Effector memory CD8-positive, alpha-beta T cell (primary cell): ENCODE measurements at regions not wholly inside any gene's neighbourhood (a gene's known extent, or its start where the extent isn't known, plus 50 kb on each side); places are given as distances from the start of the nearest gene placed in this dataset.
"Not testable (repeated sequence)": the region's sequence is repeated elsewhere in the genome, so short reads cannot be mapped to it uniquely, and the experiment has no call there.

Experiments
- ATAC-seq: fragments of 150-1000 bp; cut with Tn5 transposase; replicated peaks from 2 replicates; pipeline ENCODE4 v1.10.0; 2021; ENCODE audit warnings: mild to moderate bottlenecking, moderate library complexity
- DNase-seq, 3 experiments: peaks; one replicate each; pipeline ENCODE4 v3.0.0; 2021
- H3K27ac Mint-ChIP-seq, 2 donors: one replicate each; pipeline ENCODE4 v1.8.0; 2022; ENCODE audit warnings: mild to moderate bottlenecking in 2 of 2, mixed read lengths in 2 of 2, moderate library complexity in 2 of 2
- H3K27me3 Mint-ChIP-seq, 2 donors: one replicate each; pipeline ENCODE4 v1.8.0; 2022; ENCODE audit warnings: mixed read lengths in 2 of 2
- H3K36me3 Mint-ChIP-seq: one replicate; pipeline ENCODE4 v1.8.0; 2022; ENCODE audit warnings: mild to moderate bottlenecking, moderate library complexity, mixed read lengths; ENCODE audit not compliant: insufficient read depth
- H3K4me1 Mint-ChIP-seq, 2 donors: one replicate each; pipeline ENCODE4 v1.8.0; 2022; ENCODE audit warnings: low read depth in 2 of 2, mixed read lengths in 2 of 2
- H3K4me3 Mint-ChIP-seq, 2 donors: one replicate each; pipeline ENCODE4 v1.8.0; 2022; ENCODE audit warnings: mild to moderate bottlenecking in 2 of 2, mixed read lengths in 2 of 2, moderate library complexity in 2 of 2
- H3K9me3 Mint-ChIP-seq, 2 donors: one replicate each; pipeline ENCODE4 v1.8.0; 2022; ENCODE audit warnings: mixed read lengths in 2 of 2

DNA sequence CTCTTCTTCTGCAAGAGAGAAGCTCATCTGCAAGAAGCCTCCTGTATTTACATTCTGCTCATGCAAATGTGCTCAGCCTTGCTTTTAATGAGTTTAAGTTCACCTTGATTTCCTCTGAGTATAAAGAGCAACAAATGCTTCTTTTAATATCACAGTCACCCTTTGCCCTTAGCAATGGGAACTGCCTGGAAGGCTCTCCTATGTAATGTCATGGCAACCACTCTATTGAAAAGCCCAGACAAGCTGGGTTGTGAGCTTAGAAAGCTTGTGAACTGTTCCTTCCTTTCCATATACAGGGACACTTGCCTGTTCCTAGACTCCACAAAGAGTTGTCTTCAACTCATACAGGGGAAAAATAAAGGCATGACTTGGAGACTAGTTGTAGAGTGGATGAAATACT is 208.1 kb downstream of the ATP6V0E2 start:
- H3K9me3 Mint-ChIP-seq, H3K4me1 Mint-ChIP-seq, H3K36me3 Mint-ChIP-seq, H3K4me3 Mint-ChIP-seq, H3K27ac Mint-ChIP-seq, DNase-seq, ATAC-seq: not testable (repeated sequence)
- H3K27me3 Mint-ChIP-seq, result peaks cover 12 to 29% of the 10 kb centered on the region in 2 donors

DNA sequence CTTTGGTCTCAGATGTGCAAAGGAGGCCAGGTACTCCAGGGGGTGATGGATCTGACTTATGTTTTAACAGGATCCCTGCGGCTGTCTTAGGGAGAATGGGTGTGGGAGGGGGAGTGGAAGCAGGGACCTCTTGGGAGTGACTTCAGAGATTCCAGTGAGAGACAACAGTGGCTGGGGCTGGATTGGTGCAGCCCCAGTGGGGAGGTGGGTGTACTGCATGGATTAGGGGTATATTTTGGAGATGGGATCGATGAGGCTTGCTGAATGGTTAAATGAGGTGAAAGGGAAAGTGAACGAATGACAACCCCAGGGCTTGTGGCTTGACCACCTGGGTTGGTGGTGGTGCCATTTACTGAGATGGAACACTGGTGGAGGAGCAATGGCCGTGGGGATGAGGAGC is 211.0 kb downstream of the ATP6V0E2 start:
- H3K27me3 Mint-ChIP-seq, result peaks cover 12 to 25% of the 10 kb centered on the region in 2 donors
- not testable (repeated sequence) for H3K27ac Mint-ChIP-seq, H3K36me3 Mint-ChIP-seq, H3K9me3 Mint-ChIP-seq, ATAC-seq, H3K4me3 Mint-ChIP-seq, H3K4me1 Mint-ChIP-seq, DNase-seq

DNA sequence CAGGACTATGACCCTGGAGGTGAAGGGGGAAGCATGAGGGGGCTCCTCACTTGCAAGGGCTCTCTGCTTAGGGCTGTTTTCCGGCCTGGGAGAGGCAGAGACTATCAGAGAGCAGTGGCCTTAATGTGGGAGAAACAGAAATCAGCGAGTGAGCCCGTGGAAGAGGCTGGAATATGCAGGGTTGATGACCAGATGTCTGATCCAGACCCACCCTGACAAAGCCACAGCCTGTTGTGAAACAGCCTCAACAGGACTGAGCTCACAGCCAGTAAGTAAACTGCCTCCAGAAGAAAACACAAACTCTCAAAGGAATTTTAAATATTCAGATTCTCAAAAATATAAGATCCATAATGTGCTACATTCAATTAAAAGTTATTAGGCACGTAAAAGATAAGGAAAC is 213.7 kb downstream of the ATP6V0E2 start:
- H3K27ac Mint-ChIP-seq, H3K4me1 Mint-ChIP-seq, H3K4me3 Mint-ChIP-seq, H3K9me3 Mint-ChIP-seq, ATAC-seq, DNase-seq, H3K36me3 Mint-ChIP-seq: not testable (repeated sequence)
- peaks cover 12 to 21% of the 10 kb centered on the region in 2 donors for H3K27me3 Mint-ChIP-seq

DNA sequence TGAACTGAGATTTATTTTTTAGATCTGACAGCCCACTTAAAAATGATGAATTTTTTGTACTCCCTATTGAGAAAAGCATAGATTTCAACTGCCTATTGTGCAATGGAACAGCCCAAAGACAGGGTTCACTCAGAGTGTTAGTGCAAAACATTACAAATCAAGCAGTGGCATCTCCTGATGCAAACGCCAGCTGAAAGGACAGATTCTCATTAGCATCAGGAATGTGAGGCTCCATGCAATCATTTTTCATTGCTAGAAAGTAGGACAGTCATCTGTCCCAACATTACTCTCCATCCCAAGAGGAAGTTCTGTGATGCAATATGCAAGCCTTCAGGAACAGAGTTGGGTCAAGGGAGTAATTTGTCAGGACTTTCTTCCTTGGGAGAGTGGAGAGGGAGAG is 215.4 kb downstream of the ATP6V0E2 start:
- DNase-seq, H3K27ac Mint-ChIP-seq, ATAC-seq, H3K4me3 Mint-ChIP-seq, H3K9me3 Mint-ChIP-seq, H3K4me1 Mint-ChIP-seq, H3K36me3 Mint-ChIP-seq: not testable (repeated sequence)
- peaks cover 11 to 19% of the 10 kb centered on the region in 2 donors for H3K27me3 Mint-ChIP-seq

DNA sequence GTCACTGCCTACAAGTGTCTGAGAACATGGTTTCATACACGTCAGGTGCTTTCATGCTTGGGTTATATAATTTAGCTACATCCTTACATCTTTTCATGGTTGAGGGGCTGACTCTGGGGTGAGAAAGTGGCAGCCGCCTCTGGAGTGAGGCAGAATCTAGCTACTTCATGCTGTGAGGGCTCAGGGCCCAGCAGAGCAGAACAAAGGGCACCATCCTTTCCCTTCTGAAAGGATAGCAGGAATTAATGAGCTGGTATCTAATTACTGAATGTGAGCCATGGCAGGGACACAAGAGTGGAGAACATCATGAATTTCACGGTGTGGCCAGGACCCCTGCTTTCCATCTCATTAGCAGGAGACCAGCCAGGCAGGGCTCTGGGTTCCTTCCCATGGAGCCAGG is 217.0 kb downstream of the ATP6V0E2 start:
- H3K9me3 Mint-ChIP-seq, H3K27me3 Mint-ChIP-seq, H3K4me3 Mint-ChIP-seq, H3K36me3 Mint-ChIP-seq, H3K4me1 Mint-ChIP-seq, DNase-seq, H3K27ac Mint-ChIP-seq, ATAC-seq: not testable (repeated sequence)

DNA sequence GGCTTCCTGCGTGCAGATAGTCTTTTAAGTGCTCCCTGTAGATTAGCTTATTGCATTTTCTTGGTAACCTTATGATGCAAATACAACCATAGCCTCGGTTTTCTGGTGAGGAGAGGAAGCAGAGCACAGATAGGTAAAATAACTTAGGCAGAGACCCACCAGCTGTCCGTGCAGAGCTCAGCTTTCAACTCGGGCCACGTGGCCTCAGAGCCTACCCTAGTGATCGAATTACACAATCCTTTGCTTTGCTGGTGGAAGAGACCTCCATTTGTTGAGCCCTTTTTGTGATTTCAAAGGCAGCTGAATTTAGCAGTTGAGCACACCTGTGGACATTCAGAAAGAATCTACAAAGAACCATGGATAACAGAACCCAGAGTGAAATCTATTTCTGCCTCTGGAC is 220.1 kb downstream of the ATP6V0E2 start:
- H3K36me3 Mint-ChIP-seq, H3K9me3 Mint-ChIP-seq, H3K27ac Mint-ChIP-seq, H3K4me1 Mint-ChIP-seq, ATAC-seq, DNase-seq, H3K27me3 Mint-ChIP-seq, H3K4me3 Mint-ChIP-seq: not testable (repeated sequence)

DNA sequence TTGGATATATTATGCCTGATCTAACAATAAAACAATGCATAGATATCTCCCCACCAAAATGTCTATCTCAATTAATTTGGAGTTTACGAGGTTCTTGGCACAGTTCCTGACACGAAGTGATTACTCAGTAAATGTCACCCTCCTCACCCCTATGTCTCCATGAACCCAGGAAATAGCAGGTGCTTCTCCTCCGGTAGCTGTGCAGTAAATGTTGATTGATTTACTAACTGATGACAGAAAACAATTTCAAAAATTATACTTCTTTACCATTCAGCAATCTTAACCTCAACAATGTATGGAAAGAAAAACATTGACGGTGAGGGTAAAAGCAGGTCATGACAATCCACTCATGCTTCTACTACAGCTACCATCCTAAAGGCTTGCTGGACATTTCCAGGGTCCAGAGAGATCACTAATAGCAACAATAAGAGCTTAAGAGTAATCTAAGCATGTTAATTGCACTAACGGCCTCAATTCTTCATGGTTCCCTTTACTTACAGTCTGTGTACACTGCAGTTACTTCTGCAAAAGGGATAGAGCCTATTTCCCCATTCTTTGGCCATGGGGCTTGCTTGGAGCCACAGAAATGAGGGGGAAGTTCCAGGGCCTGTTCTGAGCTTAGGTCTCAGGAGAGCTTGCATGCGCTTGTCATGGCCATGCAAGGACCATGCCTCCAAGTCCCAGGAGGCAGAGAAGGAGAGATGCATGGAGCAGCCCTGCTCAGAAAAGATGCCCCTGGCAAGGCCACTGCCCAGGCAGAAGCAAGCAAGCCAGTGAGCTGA is 222.6 kb downstream of the ATP6V0E2 start:
- not testable (repeated sequence) for H3K27ac Mint-ChIP-seq, ATAC-seq, H3K36me3 Mint-ChIP-seq, H3K4me1 Mint-ChIP-seq, H3K9me3 Mint-ChIP-seq, H3K4me3 Mint-ChIP-seq, H3K27me3 Mint-ChIP-seq, DNase-seq

DNA sequence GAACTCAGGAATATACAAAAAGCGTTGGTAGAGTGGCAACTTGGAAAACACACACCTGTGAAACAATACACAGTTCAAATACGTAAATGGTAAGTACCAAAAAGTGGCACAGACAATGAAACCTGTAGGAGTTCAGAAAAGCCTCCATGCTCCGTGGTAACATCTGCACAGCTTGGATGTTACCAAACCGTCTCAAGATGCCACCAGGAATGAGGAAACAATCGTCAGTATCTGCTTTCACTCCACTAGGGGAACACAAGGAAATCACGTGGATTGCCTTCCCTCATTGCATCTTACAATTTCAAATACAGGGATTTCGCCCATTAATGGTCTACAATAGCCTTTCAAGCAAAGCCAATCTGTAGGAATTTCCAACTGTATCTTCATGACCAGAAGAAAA is 224.6 kb upstream of the LRRC61 start:
- H3K36me3 Mint-ChIP-seq, H3K27ac Mint-ChIP-seq, ATAC-seq, H3K9me3 Mint-ChIP-seq, H3K4me1 Mint-ChIP-seq, H3K27me3 Mint-ChIP-seq, DNase-seq, H3K4me3 Mint-ChIP-seq: not testable (repeated sequence)

DNA sequence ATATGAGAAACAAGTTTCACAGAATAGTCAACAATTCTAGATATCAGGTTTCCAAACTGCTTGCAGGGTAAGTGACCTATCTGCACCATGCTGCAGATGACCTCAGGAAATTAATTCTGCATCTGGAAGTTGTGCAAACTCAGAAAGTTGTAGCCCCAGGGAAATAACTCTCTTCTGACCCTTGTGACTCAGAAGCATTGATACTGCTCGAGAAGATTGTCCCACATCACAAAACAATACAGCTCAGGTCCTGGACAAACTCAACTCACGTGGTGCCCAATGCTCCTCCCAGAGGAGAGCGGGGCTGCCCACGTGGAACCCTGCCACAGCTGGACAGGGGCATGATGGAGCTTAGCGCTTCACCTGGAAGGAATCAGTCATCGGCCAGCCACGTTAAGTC is 221.9 kb upstream of the LRRC61 start:
- H3K4me1 Mint-ChIP-seq, H3K27ac Mint-ChIP-seq, DNase-seq, H3K36me3 Mint-ChIP-seq, ATAC-seq, H3K9me3 Mint-ChIP-seq, H3K4me3 Mint-ChIP-seq, H3K27me3 Mint-ChIP-seq: not testable (repeated sequence)

DNA sequence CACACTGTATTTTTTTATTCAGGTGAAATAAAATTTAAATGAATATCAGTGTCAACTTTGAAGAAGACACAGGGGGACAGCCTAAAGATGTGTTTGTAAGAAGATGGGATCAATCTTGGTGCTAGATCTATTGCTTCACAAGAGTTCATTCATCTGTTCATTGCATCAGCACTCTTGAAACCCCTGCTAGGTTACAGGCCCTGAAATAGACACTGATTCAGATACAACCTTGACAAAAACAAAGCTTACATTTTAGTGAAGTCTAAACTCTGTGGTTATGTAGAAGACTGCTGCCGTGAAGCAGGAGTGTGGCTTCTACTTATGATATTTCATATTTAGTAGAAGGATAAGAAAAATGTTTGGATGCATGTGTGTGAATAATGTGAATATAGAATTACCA is 215.9 kb upstream of the LRRC61 start:
- H3K27me3 Mint-ChIP-seq, result peaks cover 0 to 14% of the 10 kb centered on the region in 2 donors
- not testable (repeated sequence) for H3K4me3 Mint-ChIP-seq, H3K4me1 Mint-ChIP-seq, H3K27ac Mint-ChIP-seq, H3K36me3 Mint-ChIP-seq, ATAC-seq, H3K9me3 Mint-ChIP-seq, DNase-seq

DNA sequence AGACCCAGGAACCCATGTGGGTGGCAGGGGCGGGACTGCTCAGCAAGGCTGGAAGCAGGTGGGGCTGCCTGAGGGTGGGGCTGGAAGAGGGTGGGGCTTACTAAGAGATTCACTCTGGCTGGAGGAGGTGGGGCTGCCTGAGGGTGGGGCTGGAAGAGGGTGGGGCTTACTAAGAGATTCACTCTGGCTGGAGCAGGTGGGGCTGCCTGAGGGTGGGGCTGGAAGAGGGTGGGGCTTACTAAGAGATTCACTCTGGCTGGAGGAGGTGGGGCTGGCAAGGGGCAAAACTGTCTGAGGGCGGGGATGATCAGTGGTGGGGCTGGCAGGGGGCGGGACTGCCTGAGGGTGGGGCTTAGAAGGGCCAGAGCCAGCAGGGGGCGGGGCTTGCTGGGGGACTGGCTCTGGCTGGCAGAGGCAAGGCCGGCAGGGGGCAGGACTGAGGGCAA is 212.8 kb upstream of the LRRC61 start:
- not testable (repeated sequence) for H3K4me1 Mint-ChIP-seq, H3K27ac Mint-ChIP-seq, H3K36me3 Mint-ChIP-seq, H3K4me3 Mint-ChIP-seq, H3K9me3 Mint-ChIP-seq, DNase-seq
- peaks cover 5 to 26% of the 10 kb centered on the region in 2 donors for H3K27me3 Mint-ChIP-seq
- peak; percentile 32 for ATAC-seq

DNA sequence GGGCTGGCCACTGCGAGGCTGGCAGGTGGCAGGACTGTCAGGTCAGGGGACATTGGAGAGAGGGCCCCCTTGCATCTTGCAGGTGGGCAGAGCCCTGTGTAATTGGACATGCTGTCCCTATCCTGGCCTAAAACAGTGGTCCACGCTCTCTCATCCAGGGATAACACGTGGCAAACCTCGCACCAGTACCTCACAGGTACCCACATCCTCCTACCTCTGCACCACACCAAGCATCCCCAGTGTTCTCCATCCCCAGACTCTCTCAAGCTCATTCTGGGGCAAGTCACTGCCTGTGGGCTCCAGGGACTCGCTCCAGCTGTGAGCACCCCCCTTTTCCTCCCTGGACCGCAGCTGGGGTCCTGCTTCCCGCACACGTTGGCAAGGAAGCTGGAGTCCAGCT is 212.3 kb upstream of the LRRC61 start:
- ATAC-seq, H3K36me3 Mint-ChIP-seq, H3K4me1 Mint-ChIP-seq, H3K4me3 Mint-ChIP-seq, H3K27ac Mint-ChIP-seq, H3K9me3 Mint-ChIP-seq, DNase-seq: not testable (repeated sequence)
- peaks cover 5 to 30% of the 10 kb centered on the region in 2 donors for H3K27me3 Mint-ChIP-seq

DNA sequence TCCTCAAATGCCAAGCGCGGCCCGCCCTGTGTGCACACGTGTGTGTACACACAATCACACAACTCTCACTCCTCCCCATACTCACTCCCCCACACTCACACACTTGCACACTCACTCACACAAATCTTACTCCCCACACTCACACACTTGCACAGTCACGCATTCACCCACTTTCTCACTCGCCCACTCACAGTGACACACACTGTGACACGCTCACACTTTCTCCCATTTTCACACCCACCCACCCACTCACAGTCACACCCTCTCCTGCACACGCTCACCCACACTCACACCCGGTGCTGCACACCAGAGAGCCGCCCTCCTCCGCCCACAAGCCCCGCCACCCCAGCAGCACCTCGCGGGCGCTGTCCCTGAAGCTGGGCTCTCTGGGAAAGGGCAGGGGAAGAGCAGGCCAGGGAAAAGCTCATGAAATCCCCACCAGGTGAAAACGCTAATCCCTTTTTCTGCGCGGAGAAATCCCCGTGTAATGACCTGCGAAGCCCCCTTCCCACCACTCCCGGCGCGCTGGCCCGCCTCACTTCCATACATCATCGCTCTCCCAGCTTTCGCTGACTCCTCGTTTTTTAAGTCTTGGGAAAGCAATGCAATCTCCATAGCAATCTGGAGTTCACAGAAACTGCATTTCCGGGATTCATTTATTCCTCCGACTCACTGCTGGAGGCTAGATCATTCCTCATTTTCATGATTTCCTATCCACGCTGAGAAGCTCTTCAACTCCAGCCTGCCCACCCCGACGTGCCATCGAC is 211.6 kb upstream of the LRRC61 start:
- H3K27me3 Mint-ChIP-seq, result peaks cover 5 to 30% of the 10 kb centered on the region in 2 donors
- H3K36me3 Mint-ChIP-seq, DNase-seq, ATAC-seq, H3K4me1 Mint-ChIP-seq, H3K9me3 Mint-ChIP-seq, H3K4me3 Mint-ChIP-seq, H3K27ac Mint-ChIP-seq: not testable (repeated sequence)

DNA sequence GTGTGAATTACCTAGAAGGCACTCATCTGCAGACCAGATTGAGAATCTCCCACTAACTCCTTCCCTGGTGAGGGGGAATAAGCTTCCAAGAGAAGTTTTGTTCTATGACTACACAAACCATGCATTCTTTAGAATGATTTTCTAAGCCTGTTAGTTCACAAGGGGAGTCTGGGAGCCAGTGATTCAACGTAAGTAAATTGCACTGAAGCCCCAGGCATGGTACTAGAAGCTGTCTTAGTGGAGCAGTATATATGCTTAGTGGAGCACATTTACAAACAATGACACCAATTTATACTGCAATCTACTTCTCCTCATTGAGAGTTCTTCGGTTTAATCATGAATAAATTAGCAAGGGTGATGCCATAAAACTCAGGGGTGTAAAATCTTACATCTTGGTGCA is 209.9 kb upstream of the LRRC61 start:
- H3K36me3 Mint-ChIP-seq, H3K4me1 Mint-ChIP-seq, H3K9me3 Mint-ChIP-seq, DNase-seq, H3K27ac Mint-ChIP-seq, ATAC-seq, H3K4me3 Mint-ChIP-seq: not testable (repeated sequence)
- H3K27me3 Mint-ChIP-seq, result peaks cover 11 to 39% of the 10 kb centered on the region in 2 donors
